C4-2B (cell line): ENCODE measurements at regions not wholly inside any gene's neighbourhood (a gene's known extent, or its start where the extent isn't known, plus 50 kb on each side); places are given as distances from the start of the nearest gene placed in this dataset.

Experiments
- ZFX ChIP-seq: fragments of 450-650 bp; IDR thresholded peaks from 2 replicates; pipeline ENCODE4 v1.6.1; 2017
- TF ChIP-seq, protein P1 (sequence below): fragments of 450-650 bp; conservative IDR thresholded peaks from 2 replicates; pipeline ENCODE4 v1.5.1; 2017; ENCODE audit warnings: mild to moderate bottlenecking

DNA sequence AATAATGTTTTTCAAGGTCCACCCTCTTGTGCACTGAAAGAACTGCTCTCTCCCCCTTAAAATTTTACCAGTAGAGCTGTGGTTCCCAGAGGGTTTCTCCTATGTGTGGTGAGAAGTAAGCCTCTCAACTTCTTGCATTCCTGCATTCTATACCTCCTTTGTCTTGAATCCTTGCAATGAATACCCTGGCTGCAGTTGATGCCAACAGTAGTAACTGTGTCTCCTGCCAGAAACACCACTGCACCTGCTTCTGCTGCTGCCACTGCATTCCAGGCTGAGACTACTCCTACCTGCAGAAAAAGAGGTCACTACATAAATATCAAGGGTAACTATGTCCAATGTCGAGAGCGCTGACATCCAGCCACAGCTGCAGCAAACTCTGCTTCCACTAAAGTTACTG lies 203.7 kb downstream of the TMEM167A start:
- TF ChIP-seq, protein P1, sequence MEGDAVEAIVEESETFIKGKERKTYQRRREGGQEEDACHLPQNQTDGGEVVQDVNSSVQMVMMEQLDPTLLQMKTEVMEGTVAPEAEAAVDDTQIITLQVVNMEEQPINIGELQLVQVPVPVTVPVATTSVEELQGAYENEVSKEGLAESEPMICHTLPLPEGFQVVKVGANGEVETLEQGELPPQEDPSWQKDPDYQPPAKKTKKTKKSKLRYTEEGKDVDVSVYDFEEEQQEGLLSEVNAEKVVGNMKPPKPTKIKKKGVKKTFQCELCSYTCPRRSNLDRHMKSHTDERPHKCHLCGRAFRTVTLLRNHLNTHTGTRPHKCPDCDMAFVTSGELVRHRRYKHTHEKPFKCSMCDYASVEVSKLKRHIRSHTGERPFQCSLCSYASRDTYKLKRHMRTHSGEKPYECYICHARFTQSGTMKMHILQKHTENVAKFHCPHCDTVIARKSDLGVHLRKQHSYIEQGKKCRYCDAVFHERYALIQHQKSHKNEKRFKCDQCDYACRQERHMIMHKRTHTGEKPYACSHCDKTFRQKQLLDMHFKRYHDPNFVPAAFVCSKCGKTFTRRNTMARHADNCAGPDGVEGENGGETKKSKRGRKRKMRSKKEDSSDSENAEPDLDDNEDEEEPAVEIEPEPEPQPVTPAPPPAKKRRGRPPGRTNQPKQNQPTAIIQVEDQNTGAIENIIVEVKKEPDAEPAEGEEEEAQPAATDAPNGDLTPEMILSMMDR = no peak
- TF ChIP-seq ZFX = no peak
